HEK293 (cell line): ENCODE measurements at regions not wholly inside any gene's neighbourhood (a gene's known extent, or its start where the extent isn't known, plus 50 kb on each side); places are given as distances from the start of the nearest gene placed in this dataset.

Experiments
- CTCF ChIA-PET: fragments of 350-600 bp; formaldehyde crosslinking; extraction: SDS; loops from one replicate; lab custom pipeline; 2021; ENCODE audit warnings: antibody characterized with exemption; lab: Yijun Ruan, JAX
- POLR2A ChIA-PET: fragments of 300-600 bp; formaldehyde crosslinking; extraction: SDS; loops from one replicate; lab custom pipeline; 2020; ENCODE audit warnings: antibody characterized with exemption, inconsistent platforms; lab: Yijun Ruan, JAX
- H3K27ac ChIP-seq: fragments of 200-500 bp; sonication (Bioruptor generic); 2 replicates; pipeline ENCODE4 v1.5.1; 2014; ENCODE audit warnings: low read depth, low read length, control low read depth, inconsistent platforms; ENCODE audit errors: extremely low read depth
- H3K36me3 ChIP-seq, 2 experiments: fragments of 200-500 bp in 1 of 2; sonication (Bioruptor generic) in 1 of 2; 1 replicate in 1 of 2; 2 replicates in 1 of 2; pipeline ENCODE4 v1.5.1; 2014 to 2017; ENCODE audit warnings: inconsistent platforms in 2 of 2, low read length in 2 of 2; ENCODE audit not compliant: control insufficient read depth in 2 of 2, insufficient read depth in 1 of 2
- H3K4me1 ChIP-seq: fragments of 200-500 bp; sonication (Bioruptor generic); 2 replicates; pipeline ENCODE4 v1.5.1; 2014; ENCODE audit warnings: mild to moderate bottlenecking, low read length, inconsistent platforms; ENCODE audit not compliant: control insufficient read depth, insufficient read depth
- H3K4me3 ChIP-seq: 2 replicates; pipeline ENCODE4 v1.5.1; 2011; ENCODE audit warnings: low read depth, mild to moderate bottlenecking, control low read depth, low read length, moderate library complexity
- H3K9me3 ChIP-seq: fragments of 200-500 bp; sonication (Bioruptor generic); 2 replicates; pipeline ENCODE4 v1.5.1; 2014; ENCODE audit warnings: low read depth, low read length, inconsistent platforms; ENCODE audit not compliant: control insufficient read depth, insufficient read depth
- GLI2 ChIP-seq: fragments of 450-650 bp; formaldehyde crosslinking; IDR thresholded peaks from 2 replicates; pipeline ENCODE4; 2017; ENCODE audit warnings: missing biosample characterization, missing genetic modification characterization, low read depth, borderline replicate concordance
- HOXC10 ChIP-seq: sonication (generic); formaldehyde crosslinking; IDR thresholded peaks from 2 replicates; pipeline ENCODE4 v1.8.1; 2023; ENCODE audit warnings: mild to moderate bottlenecking, missing genetic modification reagents
- KLF1 ChIP-seq: fragments of 450-650 bp; formaldehyde crosslinking; IDR thresholded peaks from 2 replicates; pipeline ENCODE4 v1.5.1; 2016; ENCODE audit warnings: missing biosample characterization, missing genetic modification characterization
- PRDM6 ChIP-seq: fragments of 450-650 bp; formaldehyde crosslinking; IDR thresholded peaks from 2 replicates; pipeline ENCODE4 v1.5.1; 2017; ENCODE audit warnings: missing biosample characterization, missing genetic modification characterization
- SETDB1 ChIP-seq: IDR thresholded peaks from one replicate; pipeline ENCODE4 v1.6.1; 2017; ENCODE audit warnings: mild to moderate bottlenecking, low read length, moderate library complexity, mixed read lengths; ENCODE audit not compliant: insufficient read length
- ZFP37 ChIP-seq: fragments of 450-650 bp; formaldehyde crosslinking; IDR thresholded peaks from 2 replicates; pipeline ENCODE4 v1.5.1; 2016; ENCODE audit warnings: missing biosample characterization, missing genetic modification characterization
- ZNF155 ChIP-seq: fragments of 450-650 bp; formaldehyde crosslinking; IDR thresholded peaks from 2 replicates; pipeline ENCODE4 v1.5.1; 2016; ENCODE audit warnings: missing biosample characterization, missing genetic modification characterization
- ZNF214 ChIP-seq: fragments of 450-650 bp; formaldehyde crosslinking; IDR thresholded peaks from 2 replicates; pipeline ENCODE4 v1.5.1; 2017; ENCODE audit warnings: missing biosample characterization, mild to moderate bottlenecking, missing genetic modification characterization, borderline replicate concordance
- ZNF24 ChIP-seq: fragments of 450-650 bp; formaldehyde crosslinking; IDR thresholded peaks from 2 replicates; pipeline ENCODE4 v1.5.1; 2016; ENCODE audit warnings: missing biosample characterization, missing genetic modification characterization
- ZNF302 ChIP-seq: fragments of 450-650 bp; formaldehyde crosslinking; IDR thresholded peaks from 2 replicates; pipeline ENCODE4 v1.5.1; 2016; ENCODE audit warnings: missing biosample characterization, missing genetic modification characterization, low read depth
- ZNF335 ChIP-seq: fragments of 450-650 bp; formaldehyde crosslinking; conservative IDR thresholded peaks from 2 replicates; pipeline ENCODE4 v1.5.1; 2016; ENCODE audit warnings: missing biosample characterization, missing genetic modification characterization
- ZNF501 ChIP-seq: fragments of 450-650 bp; formaldehyde crosslinking; IDR thresholded peaks from 2 replicates; pipeline ENCODE4 v1.5.1; 2016; ENCODE audit warnings: missing biosample characterization, missing genetic modification characterization
- ZNF514 ChIP-seq: fragments of 450-650 bp; formaldehyde crosslinking; IDR thresholded peaks from 2 replicates; pipeline ENCODE4 v1.5.1; 2016; ENCODE audit warnings: missing biosample characterization, missing genetic modification characterization
- ZNF548 ChIP-seq: fragments of 450-650 bp; formaldehyde crosslinking; IDR thresholded peaks from 2 replicates; pipeline ENCODE4 v1.5.1; 2016; ENCODE audit warnings: missing biosample characterization, missing genetic modification characterization
- ZNF629 ChIP-seq: fragments of 450-650 bp; formaldehyde crosslinking; IDR thresholded peaks from 2 replicates; pipeline ENCODE4 v1.5.1; 2017; ENCODE audit warnings: missing biosample characterization, missing genetic modification characterization
- ZNF76 ChIP-seq: fragments of 450-650 bp; formaldehyde crosslinking; IDR thresholded peaks from 2 replicates; pipeline ENCODE4; 2016; ENCODE audit warnings: low read depth, missing biosample characterization, missing genetic modification characterization, borderline replicate concordance
- ZSCAN5A ChIP-seq: fragments of 450-650 bp; formaldehyde crosslinking; IDR thresholded peaks from 2 replicates; pipeline ENCODE4 v1.5.1; 2016; ENCODE audit warnings: missing biosample characterization, missing genetic modification characterization
- TF ChIP-seq, protein P1 (sequence below): fragments of 450-650 bp; formaldehyde crosslinking; IDR thresholded peaks from 2 replicates; pipeline ENCODE4 v1.5.1; 2016; ENCODE audit warnings: missing biosample characterization, missing genetic modification characterization
- TF ChIP-seq, protein P2 (sequence below): fragments of 450-650 bp; formaldehyde crosslinking; IDR thresholded peaks from 2 replicates; pipeline ENCODE4 v1.5.1; 2016; ENCODE audit warnings: missing biosample characterization, missing genetic modification characterization
- TF ChIP-seq, protein P3 (sequence below): fragments of 450-650 bp; formaldehyde crosslinking; IDR thresholded peaks from 2 replicates; pipeline ENCODE4 v1.5.1; 2017; ENCODE audit warnings: missing biosample characterization, missing genetic modification characterization
- TF ChIP-seq, protein P4 (sequence below): fragments of 450-650 bp; formaldehyde crosslinking; IDR thresholded peaks from 2 replicates; pipeline ENCODE4 v1.5.1; 2016; ENCODE audit warnings: missing biosample characterization, missing genetic modification characterization

DNA sequence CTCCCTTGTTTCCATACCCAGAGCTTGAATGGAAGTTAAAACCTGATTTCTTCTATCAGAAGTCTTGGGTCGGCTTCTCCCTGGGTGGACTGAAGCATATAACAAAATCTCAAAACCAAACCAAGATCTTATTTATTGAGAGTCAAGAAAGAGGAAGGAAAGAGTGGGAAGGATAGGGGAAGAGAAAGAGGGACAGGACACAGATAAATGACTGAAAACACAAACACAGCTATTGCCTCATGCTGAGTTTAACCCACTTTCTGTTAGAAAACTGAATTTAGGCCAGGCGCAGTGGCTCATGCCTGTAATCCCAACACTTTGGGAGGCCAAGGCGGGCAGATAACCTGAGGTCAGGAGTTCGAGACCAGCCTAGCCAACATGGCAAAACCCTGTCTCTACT, 92.9 kb downstream of the PALM2AKAP2 start (continued):
- TF ChIP-seq, protein P1, sequence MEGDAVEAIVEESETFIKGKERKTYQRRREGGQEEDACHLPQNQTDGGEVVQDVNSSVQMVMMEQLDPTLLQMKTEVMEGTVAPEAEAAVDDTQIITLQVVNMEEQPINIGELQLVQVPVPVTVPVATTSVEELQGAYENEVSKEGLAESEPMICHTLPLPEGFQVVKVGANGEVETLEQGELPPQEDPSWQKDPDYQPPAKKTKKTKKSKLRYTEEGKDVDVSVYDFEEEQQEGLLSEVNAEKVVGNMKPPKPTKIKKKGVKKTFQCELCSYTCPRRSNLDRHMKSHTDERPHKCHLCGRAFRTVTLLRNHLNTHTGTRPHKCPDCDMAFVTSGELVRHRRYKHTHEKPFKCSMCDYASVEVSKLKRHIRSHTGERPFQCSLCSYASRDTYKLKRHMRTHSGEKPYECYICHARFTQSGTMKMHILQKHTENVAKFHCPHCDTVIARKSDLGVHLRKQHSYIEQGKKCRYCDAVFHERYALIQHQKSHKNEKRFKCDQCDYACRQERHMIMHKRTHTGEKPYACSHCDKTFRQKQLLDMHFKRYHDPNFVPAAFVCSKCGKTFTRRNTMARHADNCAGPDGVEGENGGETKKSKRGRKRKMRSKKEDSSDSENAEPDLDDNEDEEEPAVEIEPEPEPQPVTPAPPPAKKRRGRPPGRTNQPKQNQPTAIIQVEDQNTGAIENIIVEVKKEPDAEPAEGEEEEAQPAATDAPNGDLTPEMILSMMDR (tag by site-specific recombination), result no peak
- TF ChIP-seq, all 188 proteins: peak for 0

DNA sequence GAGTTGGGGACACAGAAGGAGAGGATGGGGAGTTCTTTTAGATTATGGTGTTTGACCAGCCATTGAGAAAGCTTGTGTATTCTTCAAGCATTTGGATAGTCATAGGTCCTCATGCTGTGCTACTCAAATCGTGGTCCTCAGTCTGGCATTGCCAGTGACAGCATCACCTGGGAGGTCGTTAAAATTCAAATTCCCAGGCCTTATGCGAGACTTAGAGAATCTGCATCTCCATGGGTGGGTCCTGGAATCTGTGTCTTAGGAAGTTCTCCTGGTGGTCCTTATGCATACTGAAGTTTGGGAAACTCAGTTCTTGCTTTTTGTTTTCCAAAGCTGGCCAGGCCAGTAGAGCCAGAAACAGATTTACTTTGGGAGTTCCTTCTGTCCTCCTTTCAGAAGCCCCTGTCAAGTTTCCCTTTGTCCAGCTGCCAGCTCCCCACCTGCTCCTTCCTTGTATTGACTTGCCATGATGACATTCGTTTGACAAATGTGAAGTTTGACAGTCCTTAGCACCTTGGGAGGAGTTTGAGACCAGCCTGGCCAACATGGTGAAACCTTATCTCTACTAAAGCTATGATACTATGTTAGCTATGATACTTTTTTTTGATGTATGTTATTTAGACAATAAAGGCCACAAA, 95.6 kb downstream of the PALM2AKAP2 start:
- no peaks in the 10 kb centered on the region for H3K36me3 ChIP-seq
- TF ChIP-seq ZNF335 (tag by site-specific recombination) (no peak), ZSCAN5A (tag by site-specific recombination) (no peak), ZNF548 (tag by site-specific recombination) (no peak), KLF1 (tag by site-specific recombination) (no peak), ZNF514 (no peak), SETDB1 (no peak), ZNF24 (tag by site-specific recombination) (no peak), ZFP37 (tag by site-specific recombination) (no peak), ZNF629 (tag by site-specific recombination) (no peak), GLI2 (tag by site-specific recombination) (no peak), HOXC10 (CRISPR knock-in tag) (no peak), ZNF302 (tag by site-specific recombination) (no peak), ZNF76 (tag by site-specific recombination) (no peak), PRDM6 (tag by site-specific recombination) (no peak), ZNF501 (tag by site-specific recombination) (no peak), ZNF155 (tag by site-specific recombination) (no peak), ZNF214 (tag by site-specific recombination) (no peak)
- TF ChIP-seq, protein P2, sequence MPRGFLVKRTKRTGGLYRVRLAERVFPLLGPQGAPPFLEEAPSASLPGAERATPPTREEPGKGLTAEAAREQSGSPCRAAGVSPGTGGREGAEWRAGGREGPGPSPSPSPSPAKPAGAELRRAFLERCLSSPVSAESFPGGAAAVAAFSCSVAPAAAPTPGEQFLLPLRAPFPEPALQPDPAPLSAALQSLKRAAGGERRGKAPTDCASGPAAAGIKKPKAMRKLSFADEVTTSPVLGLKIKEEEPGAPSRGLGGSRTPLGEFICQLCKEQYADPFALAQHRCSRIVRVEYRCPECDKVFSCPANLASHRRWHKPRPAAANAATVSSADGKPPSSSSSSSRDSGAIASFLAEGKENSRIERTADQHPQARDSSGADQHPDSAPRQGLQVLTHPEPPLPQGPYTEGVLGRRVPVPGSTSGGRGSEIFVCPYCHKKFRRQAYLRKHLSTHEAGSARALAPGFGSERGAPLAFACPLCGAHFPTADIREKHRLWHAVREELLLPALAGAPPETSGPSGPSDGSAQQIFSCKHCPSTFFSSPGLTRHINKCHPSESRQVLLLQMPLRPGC (tag by site-specific recombination), result no peak
- TF ChIP-seq, protein P3, sequence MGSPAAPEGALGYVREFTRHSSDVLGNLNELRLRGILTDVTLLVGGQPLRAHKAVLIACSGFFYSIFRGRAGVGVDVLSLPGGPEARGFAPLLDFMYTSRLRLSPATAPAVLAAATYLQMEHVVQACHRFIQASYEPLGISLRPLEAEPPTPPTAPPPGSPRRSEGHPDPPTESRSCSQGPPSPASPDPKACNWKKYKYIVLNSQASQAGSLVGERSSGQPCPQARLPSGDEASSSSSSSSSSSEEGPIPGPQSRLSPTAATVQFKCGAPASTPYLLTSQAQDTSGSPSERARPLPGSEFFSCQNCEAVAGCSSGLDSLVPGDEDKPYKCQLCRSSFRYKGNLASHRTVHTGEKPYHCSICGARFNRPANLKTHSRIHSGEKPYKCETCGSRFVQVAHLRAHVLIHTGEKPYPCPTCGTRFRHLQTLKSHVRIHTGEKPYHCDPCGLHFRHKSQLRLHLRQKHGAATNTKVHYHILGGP, result no peak
- TF ChIP-seq, protein P4, sequence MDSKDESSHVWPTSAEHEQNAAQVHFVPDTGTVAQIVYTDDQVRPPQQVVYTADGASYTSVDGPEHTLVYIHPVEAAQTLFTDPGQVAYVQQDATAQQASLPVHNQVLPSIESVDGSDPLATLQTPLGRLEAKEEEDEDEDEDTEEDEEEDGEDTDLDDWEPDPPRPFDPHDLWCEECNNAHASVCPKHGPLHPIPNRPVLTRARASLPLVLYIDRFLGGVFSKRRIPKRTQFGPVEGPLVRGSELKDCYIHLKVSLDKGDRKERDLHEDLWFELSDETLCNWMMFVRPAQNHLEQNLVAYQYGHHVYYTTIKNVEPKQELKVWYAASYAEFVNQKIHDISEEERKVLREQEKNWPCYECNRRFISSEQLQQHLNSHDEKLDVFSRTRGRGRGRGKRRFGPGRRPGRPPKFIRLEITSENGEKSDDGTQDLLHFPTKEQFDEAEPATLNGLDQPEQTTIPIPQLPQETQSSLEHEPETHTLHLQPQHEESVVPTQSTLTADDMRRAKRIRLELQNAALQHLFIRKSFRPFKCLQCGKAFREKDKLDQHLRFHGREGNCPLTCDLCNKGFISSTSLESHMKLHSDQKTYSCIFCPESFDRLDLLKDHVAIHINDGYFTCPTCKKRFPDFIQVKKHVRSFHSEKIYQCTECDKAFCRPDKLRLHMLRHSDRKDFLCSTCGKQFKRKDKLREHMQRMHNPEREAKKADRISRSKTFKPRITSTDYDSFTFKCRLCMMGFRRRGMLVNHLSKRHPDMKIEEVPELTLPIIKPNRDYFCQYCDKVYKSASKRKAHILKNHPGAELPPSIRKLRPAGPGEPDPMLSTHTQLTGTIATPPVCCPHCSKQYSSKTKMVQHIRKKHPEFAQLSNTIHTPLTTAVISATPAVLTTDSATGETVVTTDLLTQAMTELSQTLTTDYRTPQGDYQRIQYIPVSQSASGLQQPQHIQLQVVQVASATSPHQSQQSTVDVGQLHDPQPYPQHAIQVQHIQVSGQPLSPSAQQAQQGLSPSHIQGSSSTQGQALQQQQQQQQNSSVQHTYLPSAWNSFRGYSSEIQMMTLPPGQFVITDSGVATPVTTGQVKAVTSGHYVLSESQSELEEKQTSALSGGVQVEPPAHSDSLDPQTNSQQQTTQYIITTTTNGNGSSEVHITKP (tag by site-specific recombination), result no peak
- TF ChIP-seq, all 188 proteins: peak for 0
- no peaks in the 10 kb centered on the region for H3K4me1 ChIP-seq
- H3K9me3 ChIP-seq, result no peaks in the 10 kb centered on the region
- POLR2A ChIA-PET, result no interaction called here
- CTCF ChIA-PET, result interaction anchor here (0.6 kb wide), 2 partner anchors 294 to 426 kb away, joined by 3 read pairs; no protein-coding TSS in a partner anchor
- no peak overlapping the region for H3K27ac ChIP-seq
- no peak overlapping the region for H3K4me3 ChIP-seq
